ENCODE measurements at regions not wholly inside any gene's neighbourhood (a gene's known extent, or its start where the extent isn't known, plus 50 kb on each side); places are given as distances from the start of the nearest gene placed in this dataset.

DNA sequence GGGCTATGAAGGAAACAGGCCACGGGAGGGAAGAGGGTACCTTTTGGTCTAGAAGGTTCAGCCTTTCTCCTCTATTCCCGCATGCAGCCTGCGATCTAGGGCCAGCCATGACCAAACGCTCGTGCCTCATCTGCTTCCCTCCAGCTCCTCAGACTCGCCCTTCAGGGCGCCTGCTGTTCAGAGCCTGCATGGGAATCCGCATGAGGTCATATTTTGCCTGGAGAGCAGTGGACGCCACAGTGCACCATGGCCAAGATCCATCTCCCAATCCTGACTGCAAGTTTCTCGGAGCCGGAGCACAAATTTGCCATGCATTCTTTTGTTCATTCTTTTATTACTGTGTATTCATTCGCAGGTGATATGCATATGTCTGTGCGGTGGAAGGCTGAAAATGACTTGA, 608.1 kb downstream of the QKI start:
- Histone ChIP-seq H3K9ac (ENCODE audit: low read depth, low read length) (no peak overlapping the region), H4K20me1 (ENCODE audit: insufficient read depth, low read length) (no peaks in the 10 kb centered on the region), H2BK15ac (ENCODE audit: low read depth, low read length) (no peak overlapping the region), H3K56ac (ENCODE audit: extremely low read depth, insufficient read depth, low read length) (no peak overlapping the region), H2AFZ (replicated peaks; ENCODE audit: low read length, poor library complexity) (no peak overlapping the region), H2AK5ac (ENCODE audit: low read depth, low read length) (no peak overlapping the region), H3K4me3 (ENCODE audit: insufficient read depth, low read depth, low read length) (no peak overlapping the region), H3K4me1 (ENCODE audit: control insufficient read depth, insufficient read depth, low read length) (no peaks in the 10 kb centered on the region), H2BK20ac (ENCODE audit: low read depth, low read length) (no peak overlapping the region), H3K23ac (ENCODE audit: low read depth, low read length) (no peak overlapping the region), H3K14ac (replicated peaks; ENCODE audit: low read depth, low read length) (no peak overlapping the region), H2BK120ac (ENCODE audit: low read depth, low read length) (no peak overlapping the region), H3K27me3 (ENCODE audit: control insufficient read depth, insufficient read depth, low read length) (no peaks in the 10 kb centered on the region), H3K36me3 (ENCODE audit: control insufficient read depth, insufficient read depth, low read length) (no peaks in the 10 kb centered on the region), H3K4me2 (ENCODE audit: low read depth, low read length) (no peak overlapping the region), H4K8ac (ENCODE audit: low read depth in 2 of 2, low read length in 2 of 2) (no peak overlapping the region), H3K79me1 (ENCODE audit: low read depth in 1 of 2, low read length in 2 of 2) (no peaks in the 10 kb centered on the region), H3K9me1 (ENCODE audit: insufficient read depth, low read length) (no peaks in the 10 kb centered on the region), H4K91ac (ENCODE audit: insufficient read depth, low read depth, low read length) (no peak overlapping the region), H2BK5ac (ENCODE audit: low read depth, low read length, poor library complexity, severe bottlenecking) (no peak overlapping the region), H3K4ac (ENCODE audit: low read depth, low read length) (no peak overlapping the region), H3K27ac (ENCODE audit: insufficient read depth, low read length) (no peak overlapping the region), H2AK9ac (replicated peaks; ENCODE audit: low read depth, low read length, poor library complexity) (no peak overlapping the region), H3K18ac (ENCODE audit: low read depth, low read length) (no peak overlapping the region), H4K5ac (ENCODE audit: low read depth, low read length) (no peak overlapping the region), H3K9me3 (ENCODE audit: control insufficient read depth, insufficient read depth, low read length) (peaks cover 18% of the 10 kb centered on the region)
- 63% methylated on average over 2 of the region's 13 CpGs; no CpG with 5 or more reads in 1 of the 2 experiments for WGBS, 2 experiments (ENCODE audit: extremely low coverage in 2 of 2, insufficient read length in 1 of 2)
- ATAC-seq (ENCODE audit: low read depth) = no peak
- intact Hi-C loops (cut with micrococcal nuclease) (no loop called here), in situ Hi-C loops (cut with MboI; ENCODE audit: low sequenced_read_pairs) (no loop called here), dilution Hi-C loops (cut with HindIII; ENCODE audit: low sequenced_read_pairs, unreplicated experiment) (no loop called here)
- ChIA-PET POLR2A (ENCODE audit: unreplicated experiment) (no interaction called here), CTCF (no interaction called here)
- BruUV-seq (replicated peaks) = no TSS peak
- no peak for DNase-seq
- no peak for TF ChIP-seq RFX5 (IDR thresholded peaks at IDR 0.05; ENCODE audit: low read depth, low read length)
- no peak for TF ChIP-seq SMC3 (IDR thresholded peaks at IDR 0.05; ENCODE audit: low read depth, low read length)
- TF ChIP-seq, protein P1, sequence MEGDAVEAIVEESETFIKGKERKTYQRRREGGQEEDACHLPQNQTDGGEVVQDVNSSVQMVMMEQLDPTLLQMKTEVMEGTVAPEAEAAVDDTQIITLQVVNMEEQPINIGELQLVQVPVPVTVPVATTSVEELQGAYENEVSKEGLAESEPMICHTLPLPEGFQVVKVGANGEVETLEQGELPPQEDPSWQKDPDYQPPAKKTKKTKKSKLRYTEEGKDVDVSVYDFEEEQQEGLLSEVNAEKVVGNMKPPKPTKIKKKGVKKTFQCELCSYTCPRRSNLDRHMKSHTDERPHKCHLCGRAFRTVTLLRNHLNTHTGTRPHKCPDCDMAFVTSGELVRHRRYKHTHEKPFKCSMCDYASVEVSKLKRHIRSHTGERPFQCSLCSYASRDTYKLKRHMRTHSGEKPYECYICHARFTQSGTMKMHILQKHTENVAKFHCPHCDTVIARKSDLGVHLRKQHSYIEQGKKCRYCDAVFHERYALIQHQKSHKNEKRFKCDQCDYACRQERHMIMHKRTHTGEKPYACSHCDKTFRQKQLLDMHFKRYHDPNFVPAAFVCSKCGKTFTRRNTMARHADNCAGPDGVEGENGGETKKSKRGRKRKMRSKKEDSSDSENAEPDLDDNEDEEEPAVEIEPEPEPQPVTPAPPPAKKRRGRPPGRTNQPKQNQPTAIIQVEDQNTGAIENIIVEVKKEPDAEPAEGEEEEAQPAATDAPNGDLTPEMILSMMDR (conservative IDR thresholded peaks at IDR 0.05; ENCODE audit: low read depth, low read length) = no peak
- no peak for TF ChIP-seq CEBPB (IDR thresholded peaks at IDR 0.05; ENCODE audit: low read depth, low read length)
- TF ChIP-seq BHLHE40 (IDR thresholded peaks at IDR 0.05; ENCODE audit: low read depth, low read length) = no peak
- TF ChIP-seq MXI1 (IDR thresholded peaks at IDR 0.05; ENCODE audit: borderline replicate concordance, low read depth, low read length) = no peak
- no peak for TF ChIP-seq NFE2L2 (IDR thresholded peaks at IDR 0.05; ENCODE audit: low read depth, low read length)
- TF ChIP-seq, protein P2, sequence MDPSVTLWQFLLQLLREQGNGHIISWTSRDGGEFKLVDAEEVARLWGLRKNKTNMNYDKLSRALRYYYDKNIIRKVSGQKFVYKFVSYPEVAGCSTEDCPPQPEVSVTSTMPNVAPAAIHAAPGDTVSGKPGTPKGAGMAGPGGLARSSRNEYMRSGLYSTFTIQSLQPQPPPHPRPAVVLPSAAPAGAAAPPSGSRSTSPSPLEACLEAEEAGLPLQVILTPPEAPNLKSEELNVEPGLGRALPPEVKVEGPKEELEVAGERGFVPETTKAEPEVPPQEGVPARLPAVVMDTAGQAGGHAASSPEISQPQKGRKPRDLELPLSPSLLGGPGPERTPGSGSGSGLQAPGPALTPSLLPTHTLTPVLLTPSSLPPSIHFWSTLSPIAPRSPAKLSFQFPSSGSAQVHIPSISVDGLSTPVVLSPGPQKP (IDR thresholded peaks at IDR 0.05; ENCODE audit: borderline replicate concordance, low read depth, low read length) = no peak
- TF ChIP-seq FOS (IDR thresholded peaks at IDR 0.05; ENCODE audit: low read depth, low read length) = no peak
- TF ChIP-seq RAD21 (IDR thresholded peaks at IDR 0.05; ENCODE audit: low read length) = no peak
- TF ChIP-seq POLR2A (IDR thresholded peaks at IDR 0.05; ENCODE audit: low read depth, low read length) = no peak
- TF ChIP-seq, protein P3, sequence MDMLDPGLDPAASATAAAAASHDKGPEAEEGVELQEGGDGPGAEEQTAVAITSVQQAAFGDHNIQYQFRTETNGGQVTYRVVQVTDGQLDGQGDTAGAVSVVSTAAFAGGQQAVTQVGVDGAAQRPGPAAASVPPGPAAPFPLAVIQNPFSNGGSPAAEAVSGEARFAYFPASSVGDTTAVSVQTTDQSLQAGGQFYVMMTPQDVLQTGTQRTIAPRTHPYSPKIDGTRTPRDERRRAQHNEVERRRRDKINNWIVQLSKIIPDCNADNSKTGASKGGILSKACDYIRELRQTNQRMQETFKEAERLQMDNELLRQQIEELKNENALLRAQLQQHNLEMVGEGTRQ (IDR thresholded peaks at IDR 0.05; ENCODE audit: low read depth, low read length) = no peak
- TF ChIP-seq RCOR1 (IDR thresholded peaks at IDR 0.05; ENCODE audit: insufficient replicate concordance, low read length) = no peak
- no peak for TF ChIP-seq MAFK (IDR thresholded peaks at IDR 0.05; ENCODE audit: low read depth, low read length)
- no peak for TF ChIP-seq CHD1 (IDR thresholded peaks at IDR 0.05; ENCODE audit: low read depth, low read length)

Data from IMR-90 (cell line).